Fibroblast of villous mesenchyme (primary cell): ENCODE measurements at regions not wholly inside any gene's neighbourhood (a gene's known extent, or its start where the extent isn't known, plus 50 kb on each side); places are given as distances from the start of the nearest gene placed in this dataset.
A peak's percentile ranks its signal among the peaks of the same experiment; 100 is the strongest.
"Not testable (repeated sequence)": the region's sequence is repeated elsewhere in the genome, so short reads cannot be mapped to it uniquely, and the experiment has no call there.

Experiments
- DNase-seq: peaks from one replicate; pipeline ENCODE4 v3.0.0-alpha.2; 2010; ENCODE audit warnings: low read depth
- H3K4me3 ChIP-seq: 2 replicates; pipeline ENCODE4 v1.5.1; 2011; ENCODE audit warnings: low read depth, mild to moderate bottlenecking, low read length
- TF ChIP-seq, protein P1 (sequence below): IDR thresholded peaks from 2 replicates; pipeline ENCODE4 v1.5.1; 2012; ENCODE audit warnings: low read depth, mild to moderate bottlenecking, low read length; ENCODE audit not compliant: insufficient read depth

DNA sequence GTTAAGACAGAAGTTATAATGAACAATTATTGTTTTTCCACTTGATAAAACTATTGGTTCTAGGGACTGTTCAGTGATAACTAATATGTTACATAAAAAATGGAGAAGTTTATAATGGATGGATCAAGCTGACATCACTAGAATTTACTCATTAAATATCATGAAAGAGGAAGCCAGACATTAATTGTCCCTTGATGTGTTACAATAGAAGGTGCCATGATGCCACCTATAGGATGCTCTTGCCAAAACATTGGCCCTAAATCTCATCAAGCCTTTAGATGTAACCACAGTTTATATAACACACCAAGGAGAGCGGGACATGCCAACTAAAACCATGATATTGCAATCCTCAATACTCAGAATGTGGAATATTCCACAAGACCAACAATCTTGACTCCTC is 147.9 kb upstream of the MON1B start:
- peak; percentile 10 for DNase-seq
- no peak overlapping the region for H3K4me3 ChIP-seq
- TF ChIP-seq, protein P1, sequence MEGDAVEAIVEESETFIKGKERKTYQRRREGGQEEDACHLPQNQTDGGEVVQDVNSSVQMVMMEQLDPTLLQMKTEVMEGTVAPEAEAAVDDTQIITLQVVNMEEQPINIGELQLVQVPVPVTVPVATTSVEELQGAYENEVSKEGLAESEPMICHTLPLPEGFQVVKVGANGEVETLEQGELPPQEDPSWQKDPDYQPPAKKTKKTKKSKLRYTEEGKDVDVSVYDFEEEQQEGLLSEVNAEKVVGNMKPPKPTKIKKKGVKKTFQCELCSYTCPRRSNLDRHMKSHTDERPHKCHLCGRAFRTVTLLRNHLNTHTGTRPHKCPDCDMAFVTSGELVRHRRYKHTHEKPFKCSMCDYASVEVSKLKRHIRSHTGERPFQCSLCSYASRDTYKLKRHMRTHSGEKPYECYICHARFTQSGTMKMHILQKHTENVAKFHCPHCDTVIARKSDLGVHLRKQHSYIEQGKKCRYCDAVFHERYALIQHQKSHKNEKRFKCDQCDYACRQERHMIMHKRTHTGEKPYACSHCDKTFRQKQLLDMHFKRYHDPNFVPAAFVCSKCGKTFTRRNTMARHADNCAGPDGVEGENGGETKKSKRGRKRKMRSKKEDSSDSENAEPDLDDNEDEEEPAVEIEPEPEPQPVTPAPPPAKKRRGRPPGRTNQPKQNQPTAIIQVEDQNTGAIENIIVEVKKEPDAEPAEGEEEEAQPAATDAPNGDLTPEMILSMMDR: peak; percentile 18

DNA sequence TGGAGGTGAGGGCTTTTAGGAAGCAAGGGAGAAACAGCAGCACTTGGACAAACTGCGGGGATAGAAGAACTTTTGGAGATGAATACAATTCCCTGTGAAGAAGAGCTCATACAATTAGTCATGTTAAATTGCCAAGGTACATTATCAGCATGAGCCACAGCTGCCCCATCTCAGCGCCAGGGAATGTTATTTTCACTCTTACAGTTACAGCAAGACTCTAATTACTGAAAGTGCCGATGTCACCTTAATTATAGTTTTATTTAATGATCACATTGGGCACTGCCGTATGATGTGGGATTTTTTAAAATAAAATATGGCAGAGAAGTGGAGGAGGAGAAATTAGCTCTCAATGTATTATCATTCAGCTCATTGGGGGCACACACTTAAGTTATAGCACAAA is 144.8 kb upstream of the MON1B start:
- TF ChIP-seq, protein P1: no peak
- no peak for DNase-seq

DNA sequence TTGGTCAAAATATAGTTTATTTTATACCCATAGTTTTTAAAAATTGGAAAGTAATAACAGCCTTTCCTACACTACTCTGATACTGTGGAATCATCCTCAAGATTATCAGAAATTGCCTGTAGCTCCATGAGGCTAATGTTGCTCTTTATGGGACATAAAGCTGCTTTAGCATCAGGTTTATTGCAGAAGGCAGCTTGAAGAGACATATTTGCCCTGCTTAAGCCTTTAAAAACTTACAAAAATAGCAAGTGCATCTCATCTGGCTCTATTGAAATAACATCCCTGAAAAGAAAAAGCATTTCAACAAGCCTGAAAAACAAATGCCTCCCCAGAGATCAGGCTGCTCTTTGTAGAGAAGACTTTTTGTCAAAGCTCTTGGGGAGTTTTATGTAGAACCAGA is 142.9 kb upstream of the MON1B start:
- no peak for DNase-seq
- TF ChIP-seq, protein P1: no peak
- no peak overlapping the region for H3K4me3 ChIP-seq

More for the DNA sequence above, 144.8 kb upstream of the MON1B start:
- H3K4me3 ChIP-seq: no peak overlapping the region

DNA sequence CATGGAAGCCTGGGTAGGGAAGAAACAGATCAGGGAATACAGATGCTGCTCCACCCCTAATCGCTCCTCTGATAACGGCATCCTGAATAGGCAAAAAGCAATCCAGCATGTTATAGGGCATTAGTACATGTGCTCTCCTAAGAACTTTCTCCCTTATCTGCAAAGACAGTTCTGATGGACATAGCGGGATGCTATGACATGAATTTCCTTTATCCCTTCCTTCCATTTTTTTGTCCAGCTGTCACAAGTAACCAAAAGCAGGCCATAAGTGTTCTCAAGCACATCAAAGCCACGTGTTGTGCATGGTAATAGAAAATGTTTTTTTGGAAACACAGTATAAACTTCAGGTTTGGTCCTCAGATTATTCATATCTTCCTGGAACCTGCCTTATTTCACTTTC is 141.4 kb upstream of the MON1B start:
- TF ChIP-seq, protein P1: no peak
- H3K4me3 ChIP-seq: no peak overlapping the region
- no peak for DNase-seq

DNA sequence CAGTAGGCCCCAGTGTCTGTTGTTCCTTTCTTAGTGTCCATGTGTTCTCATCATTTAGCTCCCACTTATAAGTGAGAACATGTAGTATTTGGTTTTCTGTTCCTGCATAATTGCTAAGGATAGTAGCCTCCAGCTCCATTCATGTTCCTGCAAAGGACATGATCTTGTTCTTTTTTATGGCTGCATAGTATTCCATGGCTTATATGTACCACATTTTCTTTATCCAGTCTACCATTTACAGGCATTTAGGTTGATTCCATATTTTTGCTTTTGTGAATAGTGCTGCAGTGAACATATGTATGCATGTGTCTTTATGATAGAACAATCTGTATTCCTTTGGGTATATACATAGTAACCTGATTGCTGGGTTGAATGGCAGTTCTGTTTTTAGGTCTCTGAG is 134.4 kb upstream of the MON1B start:
- not testable (repeated sequence) for H3K4me3 ChIP-seq, DNase-seq

DNA sequence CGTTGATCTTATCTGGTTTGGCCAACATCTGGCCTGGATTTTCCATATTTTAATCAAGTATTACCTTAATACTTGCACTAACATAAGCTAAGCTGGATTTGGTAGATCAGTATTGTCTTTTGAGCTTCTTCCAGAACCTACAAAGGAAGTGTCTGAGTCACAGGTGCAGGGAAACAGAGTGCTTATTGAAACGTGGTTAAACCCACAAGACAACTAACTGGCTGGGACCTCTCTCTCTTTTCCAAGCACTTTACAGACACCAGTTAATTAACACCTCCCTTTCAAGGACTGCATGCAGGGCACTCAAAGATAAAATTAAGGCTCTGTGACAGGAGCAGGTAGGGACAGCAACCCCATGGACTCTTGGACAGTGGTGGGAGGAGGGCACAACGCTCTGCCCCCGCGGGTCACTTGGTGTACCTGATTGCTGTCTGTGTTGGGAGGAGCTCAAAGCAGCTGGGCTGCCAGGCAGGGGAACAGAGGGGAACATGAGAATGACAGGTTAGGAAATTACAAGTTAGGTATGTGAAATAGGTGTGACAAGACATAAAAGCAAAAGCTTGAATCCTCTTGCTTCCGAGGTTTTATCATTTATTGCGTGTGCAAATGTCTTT is 133.7 kb upstream of the MON1B start:
- H3K4me3 ChIP-seq: no peak overlapping the region
- no peak for DNase-seq
- TF ChIP-seq, protein P1: no peak

DNA sequence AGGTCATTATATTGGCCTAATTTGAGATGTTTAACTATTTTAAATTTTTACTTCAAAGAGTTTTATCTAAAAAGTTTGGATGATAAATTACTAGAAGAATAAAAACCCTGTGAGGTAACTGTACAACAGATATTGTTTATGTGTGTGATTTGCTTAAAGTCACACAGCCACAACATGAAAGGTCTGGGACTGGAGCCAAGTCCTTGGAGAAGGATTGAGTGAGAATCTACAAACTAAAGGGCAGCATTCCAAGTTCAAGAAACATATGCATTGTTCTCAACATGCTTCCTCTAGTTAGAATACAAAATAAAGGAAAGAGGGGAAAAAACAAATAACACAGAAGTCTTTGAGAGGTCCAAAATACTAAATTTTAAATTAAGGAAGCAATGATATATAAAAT is 131.5 kb upstream of the MON1B start:
- no peak overlapping the region for H3K4me3 ChIP-seq
- TF ChIP-seq, protein P1: no peak
- DNase-seq: no peak
